ENCODE measurements at regions not wholly inside any gene's neighbourhood (a gene's known extent, or its start where the extent isn't known, plus 50 kb on each side); places are given as distances from the start of the nearest gene placed in this dataset.

DNA sequence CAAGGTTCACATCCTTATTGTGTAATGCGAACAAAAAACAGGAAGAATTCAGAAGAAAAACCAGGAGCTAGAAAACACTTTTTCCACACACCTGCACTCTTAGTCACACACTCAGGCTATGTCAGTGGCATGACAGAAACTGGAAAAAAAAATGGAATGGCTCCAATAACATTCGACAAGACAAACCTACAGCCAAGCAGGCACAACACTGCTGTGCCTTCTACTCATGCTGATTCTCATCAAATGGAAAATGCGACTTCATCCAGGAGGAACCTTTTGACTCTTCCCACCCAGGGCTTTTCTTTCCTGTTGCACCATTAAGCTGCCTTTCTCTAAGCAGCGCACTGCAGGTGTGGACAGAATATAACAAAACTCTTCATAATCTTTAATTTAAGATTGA, 163.2 kb upstream of the BTBD3 start:
- TF ChIP-seq, protein P1, sequence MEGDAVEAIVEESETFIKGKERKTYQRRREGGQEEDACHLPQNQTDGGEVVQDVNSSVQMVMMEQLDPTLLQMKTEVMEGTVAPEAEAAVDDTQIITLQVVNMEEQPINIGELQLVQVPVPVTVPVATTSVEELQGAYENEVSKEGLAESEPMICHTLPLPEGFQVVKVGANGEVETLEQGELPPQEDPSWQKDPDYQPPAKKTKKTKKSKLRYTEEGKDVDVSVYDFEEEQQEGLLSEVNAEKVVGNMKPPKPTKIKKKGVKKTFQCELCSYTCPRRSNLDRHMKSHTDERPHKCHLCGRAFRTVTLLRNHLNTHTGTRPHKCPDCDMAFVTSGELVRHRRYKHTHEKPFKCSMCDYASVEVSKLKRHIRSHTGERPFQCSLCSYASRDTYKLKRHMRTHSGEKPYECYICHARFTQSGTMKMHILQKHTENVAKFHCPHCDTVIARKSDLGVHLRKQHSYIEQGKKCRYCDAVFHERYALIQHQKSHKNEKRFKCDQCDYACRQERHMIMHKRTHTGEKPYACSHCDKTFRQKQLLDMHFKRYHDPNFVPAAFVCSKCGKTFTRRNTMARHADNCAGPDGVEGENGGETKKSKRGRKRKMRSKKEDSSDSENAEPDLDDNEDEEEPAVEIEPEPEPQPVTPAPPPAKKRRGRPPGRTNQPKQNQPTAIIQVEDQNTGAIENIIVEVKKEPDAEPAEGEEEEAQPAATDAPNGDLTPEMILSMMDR (IDR thresholded peaks at IDR 0.05; ENCODE audit: insufficient read depth, low read length, poor library complexity, severe bottlenecking) = no peak
- no peak overlapping the region for H3K4me3 ChIP-seq (ENCODE audit: low read depth, low read length)
- no peaks in the 10 kb centered on the region for H3K27me3 ChIP-seq (ENCODE audit: control insufficient read depth, insufficient read depth, low read length)
- H3K36me3 ChIP-seq (ENCODE audit: control insufficient read depth, insufficient read depth, low read length) = no peaks in the 10 kb centered on the region
- DNase-seq (ENCODE audit: low read depth) = no peak

DNA sequence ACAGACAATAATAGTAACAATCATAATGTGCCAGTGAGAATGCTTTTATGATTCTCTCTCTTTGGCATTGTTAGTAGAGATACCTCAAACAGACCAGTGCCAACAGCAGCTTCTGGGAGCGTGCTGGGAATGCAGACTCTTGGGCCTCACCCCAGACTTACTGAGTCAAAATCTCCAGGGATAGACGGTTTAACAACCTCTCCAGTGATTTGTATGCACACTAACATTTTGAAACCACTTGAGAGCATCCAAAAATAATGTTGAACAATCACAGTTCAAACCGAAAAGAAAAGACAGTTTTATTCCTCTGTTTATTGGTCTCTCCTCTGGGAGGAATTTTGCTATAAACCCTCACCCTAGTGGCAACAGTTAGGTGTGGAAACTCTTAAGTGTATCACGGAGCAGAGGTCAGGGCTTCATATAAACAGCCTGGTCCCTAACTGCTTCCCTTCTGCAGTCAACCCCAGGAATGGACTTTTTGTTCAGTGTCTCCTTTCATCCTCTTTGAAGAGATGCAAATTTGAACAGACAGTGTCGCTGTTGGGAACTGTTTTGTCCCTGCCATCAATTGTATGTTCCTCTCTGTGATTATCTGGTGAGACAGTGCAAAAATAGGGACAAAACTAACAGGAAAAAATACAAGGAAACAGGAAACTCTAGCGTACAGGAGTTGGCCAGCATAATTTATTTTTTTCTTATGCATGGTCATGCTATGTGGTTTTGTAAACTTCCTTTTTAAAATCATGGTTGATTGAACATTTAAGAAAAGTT, 162.4 kb upstream of the BTBD3 start:
- no peaks in the 10 kb centered on the region for H3K36me3 ChIP-seq (ENCODE audit: control insufficient read depth, insufficient read depth, low read length)
- DNase-seq (ENCODE audit: low read depth) = no peak
- no peaks in the 10 kb centered on the region for H3K27me3 ChIP-seq (ENCODE audit: control insufficient read depth, insufficient read depth, low read length)
- TF ChIP-seq, protein P1 (IDR thresholded peaks at IDR 0.05; ENCODE audit: insufficient read depth, low read length, poor library complexity, severe bottlenecking) = no peak
- H3K4me3 ChIP-seq (ENCODE audit: low read depth, low read length) = no peak overlapping the region

DNA sequence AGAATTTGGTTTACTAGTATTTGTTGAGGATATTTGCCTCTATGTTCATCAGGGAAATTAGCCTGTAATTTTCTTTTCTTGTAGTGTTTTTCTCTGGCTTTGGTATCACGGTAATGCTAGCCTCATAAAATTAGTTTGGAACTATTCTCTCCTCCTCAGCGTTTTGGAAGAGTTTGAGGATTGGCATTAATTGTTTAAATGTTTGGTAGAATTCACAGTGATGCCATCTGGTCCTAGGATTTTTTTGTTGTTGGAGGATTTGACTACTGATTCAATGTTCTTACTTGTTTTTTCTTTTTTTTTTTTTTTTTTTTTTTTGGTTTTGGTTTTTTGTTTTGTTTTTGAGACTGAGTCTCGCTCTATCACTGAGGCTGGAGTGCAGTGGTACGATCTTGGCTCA, 156.2 kb upstream of the BTBD3 start:
- Histone ChIP-seq H3K36me3 (ENCODE audit: control insufficient read depth, insufficient read depth, low read length) (no peaks in the 10 kb centered on the region), H3K27me3 (ENCODE audit: control insufficient read depth, insufficient read depth, low read length) (no peaks in the 10 kb centered on the region), H3K4me3 (ENCODE audit: low read depth, low read length) (no peak overlapping the region)
- DNase-seq (ENCODE audit: low read depth) = no peak
- TF ChIP-seq, protein P1 (IDR thresholded peaks at IDR 0.05; ENCODE audit: insufficient read depth, low read length, poor library complexity, severe bottlenecking) = no peak

DNA sequence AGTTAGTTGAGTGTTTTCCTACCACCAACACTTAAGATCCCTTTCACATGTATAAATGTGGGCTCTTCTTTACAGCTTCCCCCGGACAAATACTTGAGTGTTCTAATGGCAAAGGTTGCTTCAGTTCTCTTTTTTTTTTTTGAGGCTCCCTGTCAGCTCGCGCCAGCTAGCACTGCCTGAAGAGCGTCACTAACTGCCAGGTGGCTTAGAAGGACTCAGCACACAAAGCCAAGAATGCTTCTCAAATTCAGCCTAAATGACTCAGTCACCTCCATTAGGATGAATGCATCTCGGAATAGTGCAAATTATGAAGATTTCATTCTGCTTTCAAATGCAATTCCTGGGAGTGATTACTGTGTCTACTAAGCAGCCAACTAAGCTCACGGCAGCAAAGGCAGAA, 150.7 kb upstream of the BTBD3 start:
- TF ChIP-seq, protein P1 (IDR thresholded peaks at IDR 0.05; ENCODE audit: insufficient read depth, low read length, poor library complexity, severe bottlenecking) = no peak
- no peak overlapping the region for H3K4me3 ChIP-seq (ENCODE audit: low read depth, low read length)
- DNase-seq (ENCODE audit: low read depth) = no peak

DNA sequence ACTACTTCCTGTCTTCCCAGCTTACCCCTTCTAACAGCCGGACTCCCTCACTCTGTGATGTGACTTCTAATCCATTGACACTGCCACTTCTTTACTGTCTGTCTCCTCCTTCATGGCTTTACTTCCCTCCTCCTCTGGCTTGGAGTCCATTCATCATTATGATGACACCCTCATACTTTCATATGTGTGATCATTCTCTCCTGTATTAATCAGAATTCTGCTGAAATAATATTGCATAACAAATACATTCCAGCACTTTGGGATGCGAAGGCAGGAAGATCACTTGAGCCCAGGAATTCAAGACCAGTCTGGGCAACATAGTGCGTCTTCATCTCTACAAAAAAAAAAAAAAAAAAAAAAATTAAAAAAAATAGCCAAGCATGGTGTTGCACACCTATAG, 147.9 kb upstream of the BTBD3 start:
- TF ChIP-seq, protein P1 (IDR thresholded peaks at IDR 0.05; ENCODE audit: insufficient read depth, low read length, poor library complexity, severe bottlenecking) = no peak
- no peaks in the 10 kb centered on the region for H3K27me3 ChIP-seq (ENCODE audit: control insufficient read depth, insufficient read depth, low read length)
- H3K4me3 ChIP-seq (ENCODE audit: low read depth, low read length) = no peak overlapping the region
- no peaks in the 10 kb centered on the region for H3K36me3 ChIP-seq (ENCODE audit: control insufficient read depth, insufficient read depth, low read length)
- no peak for DNase-seq (ENCODE audit: low read depth)

More for the DNA sequence above, 150.7 kb upstream of the BTBD3 start:
- H3K27me3 ChIP-seq (ENCODE audit: control insufficient read depth, insufficient read depth, low read length) = no peaks in the 10 kb centered on the region
- H3K36me3 ChIP-seq (ENCODE audit: control insufficient read depth, insufficient read depth, low read length) = no peaks in the 10 kb centered on the region

DNA sequence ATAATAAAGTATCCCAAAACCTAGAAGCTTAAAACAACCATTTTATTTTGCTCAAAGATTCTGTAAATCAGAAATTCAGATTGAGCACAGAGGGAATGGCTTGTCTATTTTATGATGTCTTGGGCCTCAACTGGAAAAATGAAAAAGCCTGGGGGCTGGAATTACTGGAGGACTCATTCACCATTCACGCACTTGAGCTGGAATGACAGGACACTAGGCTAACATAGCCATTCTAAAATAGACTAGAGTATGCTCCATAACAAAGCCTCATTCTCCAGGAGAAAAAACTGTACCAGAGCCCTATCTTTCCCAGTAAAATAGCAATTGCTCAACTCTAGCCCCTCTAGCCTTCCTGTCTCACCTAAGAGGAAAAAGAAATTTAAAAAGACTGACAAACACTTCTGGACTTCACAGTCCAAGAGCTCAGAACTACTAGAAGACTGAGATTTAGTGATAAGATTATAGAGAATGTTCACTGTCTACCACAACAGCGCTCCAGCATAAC, 145.4 kb upstream of the BTBD3 start:
- Histone ChIP-seq H3K27me3 (ENCODE audit: control insufficient read depth, insufficient read depth, low read length) (no peaks in the 10 kb centered on the region), H3K4me3 (ENCODE audit: low read depth, low read length) (no peak overlapping the region), H3K36me3 (ENCODE audit: control insufficient read depth, insufficient read depth, low read length) (no peaks in the 10 kb centered on the region)
- TF ChIP-seq, protein P1 (IDR thresholded peaks at IDR 0.05; ENCODE audit: insufficient read depth, low read length, poor library complexity, severe bottlenecking) = no peak
- no peak for DNase-seq (ENCODE audit: low read depth)
